H4 (cell line): ENCODE measurements at regions not wholly inside any gene's neighbourhood (a gene's known extent, or its start where the extent isn't known, plus 50 kb on each side); places are given as distances from the start of the nearest gene placed in this dataset.
A peak's percentile ranks its signal among the peaks of the same experiment; 100 is the strongest.
"Not testable (repeated sequence)": the region's sequence is repeated elsewhere in the genome, so short reads cannot be mapped to it uniquely, and the experiment has no call there.

ENCODE experiments used
- DNase-seq: peaks from one replicate; pipeline ENCODE4 v3.0.0-alpha.2; 2015; ENCODE audit warnings: low spot score

- DNase-seq, result not testable (repeated sequence)
These were observed 76.2 kb upstream of the RFLNA start for GRCh38 chr12:124218650-124219049.

DNA sequence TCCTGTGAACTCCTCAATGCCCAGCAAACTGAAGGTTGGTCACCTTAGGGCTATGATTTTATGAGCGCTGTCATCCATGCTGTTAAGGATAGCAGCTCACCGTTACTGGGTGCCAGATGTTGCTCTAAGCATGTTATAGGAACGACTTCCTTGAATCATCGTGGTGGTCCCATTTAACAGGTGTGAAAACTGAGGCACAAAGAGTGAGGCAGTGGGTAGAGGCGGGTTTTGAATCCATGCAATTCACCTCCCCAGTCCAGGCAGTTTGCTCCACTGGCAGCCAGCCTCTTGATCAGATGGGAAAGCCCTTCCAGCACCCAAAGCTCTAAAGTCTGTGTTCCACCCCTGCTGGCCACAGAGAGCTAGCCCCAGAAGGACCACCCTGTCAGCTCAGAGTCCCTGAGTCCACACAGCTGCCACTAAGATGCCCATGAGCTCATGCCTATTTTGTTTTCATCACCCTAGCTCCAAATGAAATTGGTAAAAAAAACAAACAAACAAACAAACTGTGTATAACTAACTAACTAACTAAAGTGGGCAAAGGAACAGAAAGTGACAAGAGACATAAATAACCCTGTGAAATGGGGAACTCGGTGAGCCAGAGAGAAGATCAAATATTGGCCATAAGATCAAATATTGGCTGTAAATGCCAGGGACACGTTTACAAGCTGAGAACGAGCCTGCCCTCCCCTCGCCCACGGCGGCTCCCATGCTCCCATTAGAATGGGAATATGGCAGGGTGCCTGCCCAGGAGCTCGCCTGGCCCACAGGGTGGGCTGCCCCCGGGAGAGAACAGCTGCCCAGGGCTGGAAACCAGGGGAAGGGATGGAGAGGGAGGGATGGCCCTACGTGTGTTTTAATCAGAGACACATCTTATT is 72.3 kb upstream of the RFLNA start:
- no peak for DNase-seq

DNA sequence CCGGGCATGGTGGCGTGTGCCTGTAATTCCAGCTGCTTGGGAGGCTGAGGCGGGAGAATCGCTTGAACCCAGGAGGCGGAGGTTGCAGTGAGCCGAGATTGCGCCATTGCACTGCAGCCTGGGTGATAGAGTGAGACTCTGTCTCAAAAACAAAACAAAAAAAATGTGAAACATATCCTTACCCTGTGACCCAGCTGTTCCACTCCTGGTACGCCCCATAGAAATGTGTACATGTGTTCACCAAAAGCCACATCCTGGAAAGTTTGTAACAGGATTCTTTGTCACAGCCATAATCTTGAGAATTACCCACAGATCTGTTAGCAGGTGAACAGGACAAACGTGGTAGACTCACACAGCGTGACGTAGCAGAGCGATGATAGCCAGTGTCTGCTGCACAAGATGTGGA is 71.2 kb upstream of the RFLNA start:
- DNase-seq, result not testable (repeated sequence)

DNA sequence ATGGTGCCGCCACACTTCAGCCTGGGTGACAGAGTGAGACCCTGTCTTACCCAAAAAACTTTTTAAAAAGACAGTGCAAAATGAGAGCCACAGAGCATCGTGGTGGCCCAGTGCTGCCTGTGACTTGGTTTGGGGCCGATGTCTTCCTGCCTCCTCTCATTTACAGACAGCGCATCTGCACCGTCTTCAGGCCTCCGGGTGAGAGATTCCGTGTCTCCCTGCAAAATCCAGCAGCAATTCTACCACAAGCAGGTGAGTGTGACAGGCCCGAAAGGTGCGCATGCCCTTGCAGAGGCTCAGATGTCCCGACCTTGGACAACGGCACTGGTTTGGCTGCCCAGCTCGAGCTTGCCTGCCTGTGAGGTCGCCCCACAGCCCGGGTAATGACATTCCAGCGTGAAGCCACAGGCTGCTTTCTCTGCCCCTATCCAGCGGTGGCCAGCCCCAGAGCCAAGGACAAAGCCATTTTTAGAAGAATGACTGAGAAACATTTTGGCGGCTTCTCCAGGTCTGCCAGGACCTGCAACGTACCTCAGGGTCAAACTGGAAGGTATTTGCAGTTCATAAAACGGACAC is 70.3 kb upstream of the RFLNA start:
- no peak for DNase-seq

DNA sequence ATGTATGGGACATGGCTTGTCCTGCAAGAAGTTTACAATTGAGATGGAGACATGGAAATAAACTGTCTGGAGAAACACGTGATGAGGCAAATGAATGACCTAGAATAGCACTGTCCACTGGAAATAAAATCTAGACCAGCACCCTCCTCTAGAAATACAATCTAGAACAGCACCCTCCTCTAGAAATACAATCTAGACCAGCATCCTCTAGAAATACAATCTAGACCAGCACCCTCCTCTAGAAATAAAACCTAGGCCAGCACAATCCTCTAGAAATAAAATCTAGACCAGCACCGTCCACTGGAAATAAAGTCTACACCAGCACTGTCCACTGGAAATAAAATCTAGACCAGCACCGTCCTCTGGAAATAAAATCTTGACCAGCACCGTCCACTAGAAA is 69.2 kb upstream of the RFLNA start:
- DNase-seq, result no peak

DNA sequence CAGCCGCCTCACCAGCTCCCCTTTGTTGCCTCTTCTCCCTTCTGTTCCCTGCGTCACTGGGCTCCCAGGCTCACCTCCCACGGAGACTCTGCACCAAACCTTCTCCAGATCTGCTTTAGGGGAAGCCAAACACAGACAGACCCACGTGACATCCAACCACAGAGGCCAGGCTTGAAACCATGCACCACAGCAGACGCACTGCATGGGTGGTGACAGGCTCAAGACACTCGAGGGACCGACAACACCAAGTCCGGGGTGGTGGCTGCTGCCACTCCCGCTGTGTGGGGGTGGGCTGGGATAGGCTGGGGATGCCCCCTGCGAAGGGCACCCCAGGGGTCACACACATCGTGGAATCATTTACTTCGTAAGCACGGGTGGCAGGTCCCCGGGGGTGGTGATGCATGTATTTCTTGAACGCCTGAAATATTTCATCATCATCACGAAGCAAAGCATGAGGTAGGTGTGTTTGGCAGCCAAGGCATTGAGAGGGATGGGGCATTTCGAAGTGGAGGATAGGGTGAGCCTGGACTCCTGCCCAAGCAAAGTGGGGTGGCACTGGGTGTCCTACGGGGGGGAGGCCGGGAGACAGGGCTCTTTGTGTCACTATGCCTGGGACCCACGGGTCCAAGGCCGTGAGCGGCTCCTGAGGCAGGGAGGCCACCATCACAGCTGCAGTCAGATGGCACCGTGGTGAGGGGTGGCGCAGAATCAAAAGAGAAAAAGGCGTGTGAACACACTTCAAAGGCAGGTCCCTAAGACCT is 66.8 kb upstream of the RFLNA start:
- no peak for DNase-seq

GRCh38 chr12:124229520-124229919 is 65.4 kb upstream of the RFLNA start:
- no peak for DNase-seq

- no peak for DNase-seq
These were observed 64.7 kb upstream of the RFLNA start for GRCh38 chr12:124230117-124230757.

GRCh38 chr12:124230789-124231188 is 64.1 kb upstream of the RFLNA start:
- no peak for DNase-seq

- no peak for DNase-seq
These were observed 62.8 kb upstream of the RFLNA start for GRCh38 chr12:124231980-124232653.

DNA sequence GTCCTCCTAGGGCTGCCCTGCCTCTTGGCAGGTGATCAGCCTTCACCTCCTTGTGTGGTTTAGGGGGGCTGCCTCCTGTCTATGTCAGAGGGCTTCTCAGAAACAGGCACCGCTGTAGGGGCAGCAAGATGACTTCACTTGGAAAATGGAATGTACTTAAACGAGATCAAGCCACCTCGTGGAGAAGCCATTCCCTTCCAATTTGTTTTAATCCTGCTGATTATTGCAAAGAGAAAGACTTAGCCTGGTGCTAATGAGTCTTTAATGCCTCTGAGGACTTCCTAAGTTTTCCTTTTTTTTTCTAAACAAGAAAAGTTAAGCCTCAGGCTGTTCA is 62.3 kb upstream of the RFLNA start:
- no peak for DNase-seq

- DNase-seq, result peak; percentile 78
These were observed 61.7 kb upstream of the RFLNA start for GRCh38 chr12:124233041-124233796.

DNA sequence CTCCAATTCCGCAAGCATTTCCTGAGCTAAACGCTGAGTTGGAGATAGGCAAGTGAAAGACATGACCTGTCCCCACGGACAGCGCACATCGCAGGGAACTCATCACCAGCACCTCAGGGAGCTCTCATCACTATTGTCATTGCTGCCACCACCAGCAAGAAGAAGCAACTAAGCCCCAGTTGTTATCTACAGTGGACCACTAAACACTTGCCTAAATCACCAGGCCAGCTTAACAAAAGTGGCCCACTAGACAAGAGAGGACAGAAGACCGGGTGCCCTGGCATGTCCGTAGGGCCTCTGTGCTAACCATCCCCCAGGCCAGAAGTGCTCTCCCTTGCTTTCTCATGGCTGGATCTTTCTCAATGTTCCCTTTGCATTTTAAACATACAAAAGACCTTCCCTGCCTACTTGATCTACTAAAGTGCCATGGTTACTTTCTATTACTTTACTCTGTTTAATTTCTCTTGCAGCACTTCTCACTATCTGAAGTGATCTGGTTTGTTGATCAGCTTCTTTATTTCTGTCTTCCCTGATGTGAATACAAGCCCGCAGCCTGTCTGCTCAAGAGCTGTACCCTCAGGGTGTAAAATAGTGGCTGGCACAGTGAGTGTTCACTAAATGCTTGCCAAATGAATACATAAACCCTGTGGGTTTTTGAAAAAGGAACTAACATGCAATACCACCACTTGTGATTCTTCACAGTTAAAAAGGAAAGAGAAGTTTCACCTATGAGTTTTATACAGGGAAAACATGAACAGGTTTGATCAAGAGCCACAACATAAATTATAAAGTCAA is 60.9 kb upstream of the RFLNA start:
- peak; percentile 31 for DNase-seq

DNA sequence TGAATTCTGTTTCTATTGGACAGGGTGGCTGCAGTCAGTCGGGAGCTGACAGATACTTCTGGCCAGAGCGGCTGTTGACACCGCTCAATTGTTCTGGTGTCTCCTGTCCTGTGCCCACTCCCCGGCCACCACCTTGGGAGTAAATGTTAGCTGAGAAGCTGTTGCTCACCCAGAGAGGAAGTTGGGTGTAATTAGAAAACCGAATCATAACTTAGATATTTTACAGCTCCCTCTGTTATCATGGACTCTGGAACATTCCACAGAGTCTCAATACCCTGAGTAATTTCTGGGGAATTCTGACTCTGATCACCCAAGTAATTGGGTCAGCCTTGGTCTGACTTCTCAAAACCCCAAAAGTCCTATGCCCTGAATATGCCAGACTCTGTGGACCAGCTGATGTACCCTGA is 58.3 kb upstream of the RFLNA start:
- DNase-seq, result peak; percentile 36

- DNase-seq, result no peak
These were observed 56.0 kb upstream of the RFLNA start for GRCh38 chr12:124238886-124239285.

- DNase-seq, result peak; percentile 21
These were observed 54.4 kb upstream of the RFLNA start for GRCh38 chr12:124240493-124240892.

DNA sequence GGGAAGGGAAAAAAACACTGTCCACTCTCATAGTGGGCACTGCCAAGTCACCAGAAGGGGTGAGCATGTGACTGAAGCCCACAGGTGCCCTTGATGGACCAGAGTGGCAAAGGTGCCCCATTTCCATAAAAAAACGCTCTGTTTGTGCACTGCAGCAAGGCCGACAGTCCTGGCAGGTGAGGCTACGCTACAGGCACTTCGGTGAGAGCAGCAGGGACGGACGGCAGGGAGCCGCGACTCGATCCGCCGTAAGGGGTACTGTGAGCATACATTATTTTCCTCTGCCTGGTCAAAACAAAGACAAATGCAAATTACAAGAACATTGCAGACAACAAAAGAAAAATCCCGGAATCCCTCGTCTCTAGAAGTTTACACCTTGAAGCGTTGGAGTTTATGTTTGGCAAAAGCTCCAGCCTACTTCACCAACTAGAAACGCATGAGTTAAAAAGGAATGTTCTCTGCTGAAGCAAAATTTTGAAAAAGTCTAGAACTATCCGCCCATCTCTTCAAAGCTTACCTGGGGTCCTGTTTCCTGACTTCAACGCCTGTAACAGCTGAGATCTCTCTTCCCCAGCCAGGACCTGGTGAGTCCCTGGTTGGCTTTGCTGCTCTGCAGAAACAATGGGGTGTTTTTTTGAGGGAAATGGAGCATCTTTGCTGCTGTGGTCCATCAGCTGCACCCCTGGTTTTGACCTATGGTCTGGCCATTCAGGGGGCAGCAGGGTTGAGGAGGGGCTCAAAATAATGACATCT is 52.9 kb upstream of the RFLNA start:
- no peak for DNase-seq

DNA sequence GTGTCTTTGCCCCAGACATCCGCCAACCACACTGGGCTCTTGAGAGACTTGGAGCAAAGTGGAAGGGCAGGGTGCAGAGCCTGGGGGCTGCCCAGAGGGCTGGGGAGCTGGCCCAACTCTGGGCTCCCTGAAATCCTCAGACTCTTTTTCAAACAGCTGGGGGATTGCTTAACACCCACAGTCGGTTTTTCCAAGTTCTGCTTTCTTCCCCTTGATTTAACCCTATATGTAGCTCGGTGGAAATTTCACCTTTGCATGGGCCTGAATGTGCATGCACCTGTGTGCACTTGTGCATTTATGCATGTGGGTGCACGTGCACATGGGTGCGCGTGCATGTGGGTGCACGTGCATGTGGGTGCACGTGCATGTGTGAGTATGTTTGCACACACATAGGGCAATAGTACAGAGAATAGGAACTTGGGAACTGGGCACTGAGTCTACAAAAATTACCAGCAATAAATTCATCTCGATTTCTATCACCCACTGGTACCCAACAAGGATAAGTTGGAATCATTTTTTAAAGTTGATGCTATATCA is 52.3 kb upstream of the RFLNA start:
- no peak for DNase-seq

DNA sequence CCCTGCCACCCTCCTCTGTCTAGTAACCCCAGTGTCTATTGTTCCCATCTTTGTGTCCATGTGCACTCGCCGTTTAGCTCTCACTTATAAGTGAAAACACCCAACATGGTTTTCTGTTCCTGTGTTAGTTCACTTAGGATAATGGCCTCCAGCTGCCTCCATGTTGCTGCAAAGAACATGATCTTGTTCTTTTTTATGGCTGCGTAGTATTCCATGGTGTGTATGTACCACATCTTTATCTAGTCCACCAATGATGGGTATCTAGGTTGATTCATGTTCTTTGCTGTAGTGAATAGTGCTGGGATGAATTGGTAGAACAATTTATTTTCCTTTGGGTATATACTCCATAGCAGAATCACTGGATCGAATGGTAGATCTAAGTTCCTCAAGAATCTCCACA is 51.0 kb upstream of the RFLNA start:
- no peak for DNase-seq
